ENCODE measurements at regions not wholly inside any gene's neighbourhood (a gene's known extent, or its start where the extent isn't known, plus 50 kb on each side); places are given as distances from the start of the nearest gene placed in this dataset.

DNA sequence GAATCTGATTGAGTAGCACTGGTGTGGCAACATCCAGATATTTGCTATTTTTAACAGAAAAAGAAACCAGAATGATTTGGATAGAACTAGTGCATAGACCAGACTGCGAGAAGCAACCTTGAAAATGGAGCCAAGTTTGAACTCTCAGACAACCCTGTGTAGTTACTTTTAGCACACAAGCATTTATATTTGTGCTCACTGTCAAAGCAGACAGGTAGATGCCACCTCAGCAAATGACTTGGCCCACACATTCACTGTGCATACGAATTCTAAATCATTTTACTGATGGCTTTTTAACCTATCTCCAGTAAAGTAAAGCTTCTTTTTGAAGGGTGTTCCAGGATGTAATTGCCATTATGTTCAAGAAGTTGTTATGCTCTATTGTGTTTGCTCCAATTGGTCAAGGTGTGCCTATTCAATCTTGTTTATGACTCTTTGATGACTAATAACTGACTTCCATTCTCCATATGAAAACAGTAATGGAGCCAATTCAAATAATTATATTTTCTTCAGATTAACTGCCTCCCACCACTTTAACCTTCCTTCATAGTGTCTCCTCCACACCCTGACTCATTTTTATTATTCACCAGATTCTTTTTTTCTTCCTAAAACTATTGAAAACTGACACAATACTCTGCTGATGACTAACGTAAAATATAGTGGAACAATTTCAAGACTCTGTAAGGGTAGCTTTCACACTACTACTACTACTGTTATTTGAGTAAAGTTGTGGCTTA lies 138.5 kb downstream of the CCER1 start:
- Histone ChIP-seq H3K79me2 (ENCODE audit: insufficient read depth, low read length) (no peaks in the 10 kb centered on the region), H3K4me3 (ENCODE audit: low read depth in 1 of 2, low read length in 2 of 2) (no peak overlapping the region), H3K9me3 (ENCODE audit: insufficient read depth, low read length, severe bottlenecking) (no peaks in the 10 kb centered on the region), H3K4me1 (ENCODE audit: insufficient read depth, low read length) (no peaks in the 10 kb centered on the region), H3K27ac (ENCODE audit: low read length) (no peak overlapping the region), H2AFZ (ENCODE audit: low read depth, low read length) (no peak overlapping the region), H3K9ac (ENCODE audit: low read depth, low read length) (no peak overlapping the region), H3K27me3 (ENCODE audit: insufficient read depth, low read length, poor library complexity) (no peaks in the 10 kb centered on the region), H4K20me1 (ENCODE audit: insufficient read depth, low read length) (no peaks in the 10 kb centered on the region), H3K4me2 (ENCODE audit: insufficient read depth, low read length) (no peak overlapping the region), H3K36me3 (ENCODE audit: insufficient read depth, low read length) (no peaks in the 10 kb centered on the region)
- DNase-seq (no peak), ATAC-seq (ENCODE audit: insufficient read depth, low read depth) (no peak)
- TF ChIP-seq CTCF (IDR thresholded peaks at IDR 0.05; ENCODE audit: borderline replicate concordance, extremely low read depth, low read length, poor library complexity, severe bottlenecking) (no peak), EZH2 (IDR thresholded peaks at IDR 0.05; ENCODE audit: borderline replicate concordance, low read depth, low read length, severe bottlenecking) (no peak)

- no peaks in the 10 kb centered on the region for H3K79me2 ChIP-seq (ENCODE audit: insufficient read depth, low read length)
- H3K4me1 ChIP-seq (ENCODE audit: insufficient read depth, low read length), result no peaks in the 10 kb centered on the region
- H3K9ac ChIP-seq (ENCODE audit: low read depth, low read length), result no peak overlapping the region
- no peaks in the 10 kb centered on the region for H3K9me3 ChIP-seq (ENCODE audit: insufficient read depth, low read length, severe bottlenecking)
- no peak for ATAC-seq (ENCODE audit: insufficient read depth, low read depth)
- no peaks in the 10 kb centered on the region for H4K20me1 ChIP-seq (ENCODE audit: insufficient read depth, low read length)
- no peak for TF ChIP-seq EZH2 (IDR thresholded peaks at IDR 0.05; ENCODE audit: borderline replicate concordance, low read depth, low read length, severe bottlenecking)
- no peak for TF ChIP-seq CTCF (IDR thresholded peaks at IDR 0.05; ENCODE audit: borderline replicate concordance, extremely low read depth, low read length, poor library complexity, severe bottlenecking)
- H2AFZ ChIP-seq (ENCODE audit: low read depth, low read length), result no peak overlapping the region
- no peak overlapping the region for H3K4me2 ChIP-seq (ENCODE audit: insufficient read depth, low read length)
- no peak overlapping the region for H3K4me3 ChIP-seq (ENCODE audit: low read depth in 1 of 2, low read length in 2 of 2)
- H3K36me3 ChIP-seq (ENCODE audit: insufficient read depth, low read length), result no peaks in the 10 kb centered on the region
- no peak overlapping the region for H3K27ac ChIP-seq (ENCODE audit: low read length)
- DNase-seq, result no peak
- no peaks in the 10 kb centered on the region for H3K27me3 ChIP-seq (ENCODE audit: insufficient read depth, low read length, poor library complexity)
These were observed 145.0 kb downstream of the CCER1 start for GRCh38 chr12:90809940-90810339.

DNA sequence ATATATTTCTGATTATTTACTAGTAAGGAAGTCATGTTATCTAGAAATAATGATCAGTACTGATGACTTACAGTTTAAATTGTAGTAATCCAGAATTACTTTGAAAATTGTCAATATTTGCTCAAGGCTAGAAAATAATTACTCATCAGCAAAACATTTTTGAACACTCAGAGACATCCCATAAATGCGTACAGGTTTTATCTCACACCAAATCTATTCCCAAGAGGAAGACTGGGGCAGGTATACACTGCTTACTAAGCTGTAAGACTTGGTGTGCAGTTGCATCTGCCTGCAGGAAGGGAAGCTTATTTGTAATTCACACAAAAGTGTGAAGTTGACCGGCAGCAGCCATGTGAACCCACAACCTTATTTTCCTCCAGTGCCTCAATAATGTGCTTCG lies 146.4 kb downstream of the CCER1 start:
- Histone ChIP-seq H3K36me3 (ENCODE audit: insufficient read depth, low read length) (no peaks in the 10 kb centered on the region), H2AFZ (ENCODE audit: low read depth, low read length) (no peak overlapping the region), H3K79me2 (ENCODE audit: insufficient read depth, low read length) (no peaks in the 10 kb centered on the region), H3K4me2 (ENCODE audit: insufficient read depth, low read length) (no peak overlapping the region), H3K9me3 (ENCODE audit: insufficient read depth, low read length, severe bottlenecking) (no peaks in the 10 kb centered on the region), H3K27me3 (ENCODE audit: insufficient read depth, low read length, poor library complexity) (no peaks in the 10 kb centered on the region), H3K27ac (ENCODE audit: low read length) (no peak overlapping the region), H3K9ac (ENCODE audit: low read depth, low read length) (no peak overlapping the region), H4K20me1 (ENCODE audit: insufficient read depth, low read length) (no peaks in the 10 kb centered on the region), H3K4me3 (ENCODE audit: low read depth in 1 of 2, low read length in 2 of 2) (no peak overlapping the region), H3K4me1 (ENCODE audit: insufficient read depth, low read length) (no peaks in the 10 kb centered on the region)
- no peak for ATAC-seq (ENCODE audit: insufficient read depth, low read depth)
- TF ChIP-seq EZH2 (IDR thresholded peaks at IDR 0.05; ENCODE audit: borderline replicate concordance, low read depth, low read length, severe bottlenecking) (no peak), CTCF (IDR thresholded peaks at IDR 0.05; ENCODE audit: borderline replicate concordance, extremely low read depth, low read length, poor library complexity, severe bottlenecking) (no peak)
- no peak for DNase-seq
